ENCODE measurements at regions not wholly inside any gene's neighbourhood (a gene's known extent, or its start where the extent isn't known, plus 50 kb on each side); places are given as distances from the start of the nearest gene placed in this dataset.

DNA sequence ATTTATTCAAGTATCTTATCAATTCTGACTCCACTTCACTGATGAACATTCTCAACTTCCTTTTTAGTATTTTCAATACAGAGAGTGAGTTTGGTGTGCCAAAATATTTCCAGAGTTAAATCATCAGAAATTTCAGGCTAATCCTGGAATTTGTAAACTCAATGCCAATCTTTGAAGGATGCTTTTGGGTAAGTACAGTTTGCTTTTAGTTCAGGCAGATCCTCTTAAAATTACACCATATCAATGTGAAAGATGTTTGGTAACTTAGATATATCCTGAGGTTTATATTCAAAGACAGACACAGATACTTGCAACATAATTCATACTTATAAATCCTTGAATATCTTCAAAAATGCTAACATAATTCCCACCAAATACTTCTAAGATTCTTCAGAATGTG, 76.0 kb upstream of the FAM47B start:
- H3K4me3 ChIP-seq (replicated peaks; ENCODE audit: low read depth, low read length), result no peak overlapping the region
- no peak for DNase-seq (ENCODE audit: extremely low read depth, low read depth)
- TF ChIP-seq, protein P1, sequence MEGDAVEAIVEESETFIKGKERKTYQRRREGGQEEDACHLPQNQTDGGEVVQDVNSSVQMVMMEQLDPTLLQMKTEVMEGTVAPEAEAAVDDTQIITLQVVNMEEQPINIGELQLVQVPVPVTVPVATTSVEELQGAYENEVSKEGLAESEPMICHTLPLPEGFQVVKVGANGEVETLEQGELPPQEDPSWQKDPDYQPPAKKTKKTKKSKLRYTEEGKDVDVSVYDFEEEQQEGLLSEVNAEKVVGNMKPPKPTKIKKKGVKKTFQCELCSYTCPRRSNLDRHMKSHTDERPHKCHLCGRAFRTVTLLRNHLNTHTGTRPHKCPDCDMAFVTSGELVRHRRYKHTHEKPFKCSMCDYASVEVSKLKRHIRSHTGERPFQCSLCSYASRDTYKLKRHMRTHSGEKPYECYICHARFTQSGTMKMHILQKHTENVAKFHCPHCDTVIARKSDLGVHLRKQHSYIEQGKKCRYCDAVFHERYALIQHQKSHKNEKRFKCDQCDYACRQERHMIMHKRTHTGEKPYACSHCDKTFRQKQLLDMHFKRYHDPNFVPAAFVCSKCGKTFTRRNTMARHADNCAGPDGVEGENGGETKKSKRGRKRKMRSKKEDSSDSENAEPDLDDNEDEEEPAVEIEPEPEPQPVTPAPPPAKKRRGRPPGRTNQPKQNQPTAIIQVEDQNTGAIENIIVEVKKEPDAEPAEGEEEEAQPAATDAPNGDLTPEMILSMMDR (IDR thresholded peaks at IDR 0.05; ENCODE audit: low read depth, low read length, missing control alignments), result no peak

DNA sequence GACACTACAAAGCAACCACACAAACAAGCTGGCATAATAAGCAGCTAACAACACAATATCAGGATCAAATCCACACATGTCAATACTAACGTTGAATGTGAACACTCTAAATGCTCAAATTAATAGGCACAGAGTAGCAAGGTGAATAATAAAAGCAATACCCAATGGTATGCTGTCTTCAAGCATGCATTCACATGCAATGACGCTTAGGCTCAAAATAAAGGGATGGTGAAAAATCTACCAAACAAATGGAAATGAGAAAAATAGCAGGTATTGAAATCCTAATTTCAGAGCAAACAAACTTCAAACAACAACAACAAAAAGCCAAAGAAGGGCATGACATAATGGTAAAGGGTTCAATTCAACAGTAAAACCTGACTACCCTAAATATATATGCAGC, 74.0 kb upstream of the FAM47B start:
- no peak overlapping the region for H3K4me3 ChIP-seq (replicated peaks; ENCODE audit: low read depth, low read length)
- TF ChIP-seq, protein P1 (IDR thresholded peaks at IDR 0.05; ENCODE audit: low read depth, low read length, missing control alignments), result no peak
- DNase-seq (ENCODE audit: extremely low read depth, low read depth), result no peak

DNA sequence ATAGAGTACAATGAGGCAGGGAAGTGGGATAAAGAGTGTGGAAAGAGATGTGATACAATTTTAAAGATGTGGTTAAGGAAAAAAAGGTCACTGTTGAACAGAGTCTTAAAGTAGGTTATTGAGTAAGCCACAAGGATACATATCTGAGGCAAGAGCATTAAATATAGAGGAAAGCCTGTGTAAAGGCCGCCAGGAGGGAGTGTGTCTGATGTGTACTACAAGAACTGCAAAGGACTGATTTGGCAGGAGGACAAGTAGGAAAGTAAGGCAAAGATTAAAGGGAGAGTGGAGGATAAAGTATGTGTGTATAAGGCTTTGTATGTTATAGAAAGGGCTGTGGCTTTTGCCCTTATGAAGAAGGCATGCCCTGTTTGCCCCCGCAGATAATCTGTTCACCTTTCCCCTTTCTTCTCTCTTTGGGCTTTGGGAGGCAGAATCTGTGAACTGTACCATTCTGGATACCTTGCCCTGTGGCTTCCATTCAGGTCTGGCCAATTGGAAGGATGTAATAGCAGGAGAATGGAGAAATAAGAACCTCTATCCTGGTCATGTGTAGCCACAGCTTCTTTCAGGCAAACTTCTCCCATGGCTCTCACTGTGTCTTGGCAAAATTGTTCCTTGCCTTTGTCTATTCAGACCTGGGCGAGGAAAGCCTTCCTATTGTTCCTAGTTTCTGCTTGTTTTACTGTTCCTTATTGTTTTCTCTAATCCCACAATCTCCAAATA, 68.9 kb upstream of the FAM47B start:
- TF ChIP-seq, protein P1 (IDR thresholded peaks at IDR 0.05; ENCODE audit: low read depth, low read length, missing control alignments), result no peak
- no peak overlapping the region for H3K4me3 ChIP-seq (replicated peaks; ENCODE audit: low read depth, low read length)
- no peak for DNase-seq (ENCODE audit: extremely low read depth, low read depth)

DNA sequence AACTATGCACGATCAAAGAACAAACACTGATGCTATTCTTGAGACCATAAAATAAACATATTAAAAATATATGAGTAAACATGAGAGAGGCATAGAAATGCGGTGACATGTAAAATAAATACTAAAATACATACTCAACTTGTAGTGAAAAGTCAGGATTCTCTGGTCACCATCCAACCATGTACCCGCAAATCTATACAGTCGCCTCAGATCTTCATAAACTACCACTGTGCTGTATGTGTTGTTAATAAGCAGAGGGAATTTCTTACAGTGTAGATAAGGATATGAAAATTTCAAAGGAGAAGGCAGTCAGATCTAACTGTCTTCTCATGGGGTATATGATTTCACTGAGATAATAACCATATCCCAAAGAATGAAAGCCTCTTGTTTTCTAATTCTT, 67.8 kb upstream of the FAM47B start:
- no peak overlapping the region for H3K4me3 ChIP-seq (replicated peaks; ENCODE audit: low read depth, low read length)
- TF ChIP-seq, protein P1 (IDR thresholded peaks at IDR 0.05; ENCODE audit: low read depth, low read length, missing control alignments), result no peak
- DNase-seq (ENCODE audit: extremely low read depth, low read depth), result no peak

DNA sequence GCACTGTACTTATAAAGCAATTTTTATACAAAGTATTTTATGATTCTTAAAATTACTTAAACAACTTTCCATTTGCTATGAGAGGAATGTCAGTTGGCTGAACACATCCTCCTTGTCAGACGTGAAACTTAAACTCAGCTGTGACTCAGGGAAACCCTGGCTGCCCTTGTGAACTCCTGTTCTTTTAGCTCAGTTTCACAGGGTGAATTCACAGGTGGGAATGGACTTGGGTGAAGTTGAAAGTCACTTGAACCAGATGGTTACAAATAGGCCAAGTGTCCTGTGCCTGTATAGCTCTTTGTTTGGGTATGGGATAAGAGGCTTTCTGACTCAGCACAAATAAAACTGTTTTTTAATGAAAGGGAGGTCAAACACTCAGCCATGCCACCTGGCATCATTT, 67.4 kb upstream of the FAM47B start:
- DNase-seq (ENCODE audit: extremely low read depth, low read depth), result peak; percentile 6
- TF ChIP-seq, protein P1 (IDR thresholded peaks at IDR 0.05; ENCODE audit: low read depth, low read length, missing control alignments), result no peak
- no peak overlapping the region for H3K4me3 ChIP-seq (replicated peaks; ENCODE audit: low read depth, low read length)

DNA sequence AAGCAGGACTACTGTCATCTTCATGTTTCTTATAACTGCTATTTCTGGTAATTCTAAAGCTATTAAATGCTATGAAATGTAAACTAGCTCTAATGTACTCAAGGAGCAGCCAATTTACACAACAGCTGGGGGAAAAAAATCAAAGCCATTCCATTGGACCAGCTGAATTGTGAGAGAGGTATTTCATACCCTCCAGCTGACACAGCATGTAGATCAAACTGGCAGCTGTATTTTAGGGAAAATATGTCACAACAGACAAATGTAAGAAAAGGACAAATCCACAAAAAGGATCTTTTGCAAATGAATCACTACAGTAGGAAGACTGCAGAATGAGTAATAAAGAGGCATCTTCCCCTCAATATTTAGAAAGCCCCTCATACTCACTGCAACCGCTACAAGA, 65.2 kb upstream of the FAM47B start:
- H3K4me3 ChIP-seq (replicated peaks; ENCODE audit: low read depth, low read length), result no peak overlapping the region
- TF ChIP-seq, protein P1 (IDR thresholded peaks at IDR 0.05; ENCODE audit: low read depth, low read length, missing control alignments), result no peak
- no peak for DNase-seq (ENCODE audit: extremely low read depth, low read depth)

DNA sequence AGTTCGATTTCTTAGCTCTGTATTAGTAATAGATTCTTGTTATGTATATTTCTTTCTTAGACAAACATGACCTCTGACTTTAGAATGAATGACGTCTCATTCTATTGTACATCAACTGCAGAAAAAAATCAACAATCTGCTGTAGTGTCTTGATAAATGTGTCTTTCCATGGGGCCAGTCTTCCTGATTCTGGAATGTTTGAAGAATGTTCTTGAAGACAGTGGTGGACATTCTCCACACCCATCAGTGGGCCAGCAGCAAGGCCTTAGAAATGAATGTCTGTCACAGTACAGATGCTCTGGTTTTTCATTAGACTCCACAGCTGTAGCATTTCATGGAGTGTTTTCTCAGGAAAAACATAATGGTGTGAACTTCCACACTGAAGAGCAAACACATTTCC, 63.2 kb upstream of the FAM47B start:
- TF ChIP-seq, protein P1 (IDR thresholded peaks at IDR 0.05; ENCODE audit: low read depth, low read length, missing control alignments), result no peak
- no peak overlapping the region for H3K4me3 ChIP-seq (replicated peaks; ENCODE audit: low read depth, low read length)
- DNase-seq (ENCODE audit: extremely low read depth, low read depth), result no peak

All from HFF-Myc (cell line).